Thyroid gland (tissue), 4 donors: ENCODE measurements at regions not wholly inside any gene's neighbourhood (a gene's known extent, or its start where the extent isn't known, plus 50 kb on each side); places are given as distances from the start of the nearest gene placed in this dataset.

Source experiments
- DNase-seq, 2 donors: peaks; one replicate each; pipeline ENCODE4 v3.0.0-alpha.2; 2019
- H3K27ac ChIP-seq, 3 donors: fragments of 200-600 bp; sonication (generic); 1 replicate in 2 of 3; 2 replicates in 1 of 3; pipeline ENCODE4 v1.5.1; 2016 to 2019; ENCODE audit warnings: mild to moderate bottlenecking in 1 of 3, moderate library complexity in 1 of 3
- H3K27me3 ChIP-seq: fragments of 200-600 bp; sonication (generic); one replicate; pipeline ENCODE4 v1.5.1; 2019
- H3K36me3 ChIP-seq, 2 donors: fragments of 200-600 bp; sonication (generic); one replicate each; pipeline ENCODE4 v1.5.1; 2016 to 2019
- H3K4me1 ChIP-seq, 2 donors: fragments of 200-600 bp; sonication (generic); one replicate each; pipeline ENCODE4 v1.5.1; 2017 to 2019
- H3K4me3 ChIP-seq, 3 donors: fragments of 200-600 bp; sonication (generic); replicated peaks in 1 of 3; 1 replicate in 2 of 3; 2 replicates in 1 of 3; pipeline ENCODE4 v1.5.1; 2016; ENCODE audit warnings: mild to moderate bottlenecking in 1 of 3
- H3K9me3 ChIP-seq: fragments of 200-600 bp; sonication (generic); one replicate; pipeline ENCODE4 v1.5.1; 2017
- CTCF ChIP-seq, 6 experiments: fragments of 200-600 bp in 3 of 6; fragments of 450-650 bp in 3 of 6; sonication (generic) in 3 of 6; IDR thresholded peaks; one replicate each; pipeline ENCODE4 v1.5.1; 2016 to 2019; ENCODE audit warnings: antibody characterized with exemption in 6 of 6, mild to moderate bottlenecking in 2 of 6, inconsistent platforms in 1 of 6, moderate library complexity in 1 of 6
- POLR2A ChIP-seq, 2 donors: fragments of 450-650 bp; IDR thresholded peaks; one replicate each; pipeline ENCODE4 v1.6.1; 2017; ENCODE audit warnings: antibody characterized with exemption in 2 of 2, mild to moderate bottlenecking in 2 of 2, moderate library complexity in 1 of 2
- WGBS, 2 donors: methylation state at CpG; one replicate each; pipeline ENCODE4 v1.1.5; 2017; 5-methylcytosine and 5-hydroxymethylcytosine counted together
- intact Hi-C: fragments of 100-400 bp; cut with DNase I; formaldehyde crosslinking; loops from one replicate; pipeline ENCODE4 v1.15.1; 2023

GRCh38 chr6:164108869-164109769, 694.6 kb downstream of the QKI start:
- no peak for TF ChIP-seq CTCF (IDR thresholded peaks at IDR 0.05)
- TF ChIP-seq POLR2A (IDR thresholded peaks at IDR 0.05): no peak
- H3K27me3 ChIP-seq: no peaks in the 10 kb centered on the region
- H3K36me3 ChIP-seq: no peaks in the 10 kb centered on the region
- H3K4me1 ChIP-seq: no peaks in the 10 kb centered on the region
- peak; percentile 19 to 44 for DNase-seq
- peak overlapping the region in 1 of 3 donors; percentile 22 for H3K27ac ChIP-seq
- intact Hi-C loops: no loop called here
- WGBS, 2 donors: 65 to 72% methylated on average over 19 to 20 of the region's 20 CpGs
- no peaks in the 10 kb centered on the region for H3K9me3 ChIP-seq
- no peak overlapping the region for H3K4me3 ChIP-seq

GRCh38 chr6:164108092-164108491, 693.6 kb downstream of the QKI start:
- H3K4me1 ChIP-seq: no peaks in the 10 kb centered on the region
- H3K36me3 ChIP-seq: no peaks in the 10 kb centered on the region
- intact Hi-C loops: no loop called here
- no peaks in the 10 kb centered on the region for H3K27me3 ChIP-seq
- no peak for DNase-seq
- no peaks in the 10 kb centered on the region for H3K9me3 ChIP-seq
- no peak overlapping the region for H3K27ac ChIP-seq
- H3K4me3 ChIP-seq: no peak overlapping the region
- 58 to 59% methylated on average over 4 of the region's 4 CpGs for WGBS, 2 donors
- TF ChIP-seq CTCF (IDR thresholded peaks at IDR 0.05): no peak

- H3K27ac ChIP-seq: no peak overlapping the region
- 67 to 75% methylated on average over 9 of the region's 9 CpGs for WGBS, 2 donors
- H3K9me3 ChIP-seq: no peaks in the 10 kb centered on the region
- intact Hi-C loops: no loop called here
- H3K27me3 ChIP-seq: no peaks in the 10 kb centered on the region
- no peak for DNase-seq
- no peaks in the 10 kb centered on the region for H3K4me1 ChIP-seq
- TF ChIP-seq POLR2A (IDR thresholded peaks at IDR 0.05) (no peak), CTCF (IDR thresholded peaks at IDR 0.05) (no peak)
- no peak overlapping the region for H3K4me3 ChIP-seq
- no peaks in the 10 kb centered on the region for H3K36me3 ChIP-seq
These were observed 692.9 kb downstream of the QKI start for GRCh38 chr6:164107297-164107995.

GRCh38 chr6:164106345-164106769, 691.8 kb downstream of the QKI start:
- no peaks in the 10 kb centered on the region for H3K4me1 ChIP-seq
- no peak for DNase-seq
- H3K27me3 ChIP-seq: no peaks in the 10 kb centered on the region
- no peaks in the 10 kb centered on the region for H3K36me3 ChIP-seq
- no peaks in the 10 kb centered on the region for H3K9me3 ChIP-seq
- 69 to 83% methylated on average over 9 to 17 of the region's 17 CpGs for WGBS, 2 donors
- intact Hi-C loops: no loop called here
- no peak overlapping the region for H3K27ac ChIP-seq
- no peak for TF ChIP-seq POLR2A (IDR thresholded peaks at IDR 0.05)
- TF ChIP-seq CTCF (IDR thresholded peaks at IDR 0.05): no peak
- no peak overlapping the region for H3K4me3 ChIP-seq

DNA sequence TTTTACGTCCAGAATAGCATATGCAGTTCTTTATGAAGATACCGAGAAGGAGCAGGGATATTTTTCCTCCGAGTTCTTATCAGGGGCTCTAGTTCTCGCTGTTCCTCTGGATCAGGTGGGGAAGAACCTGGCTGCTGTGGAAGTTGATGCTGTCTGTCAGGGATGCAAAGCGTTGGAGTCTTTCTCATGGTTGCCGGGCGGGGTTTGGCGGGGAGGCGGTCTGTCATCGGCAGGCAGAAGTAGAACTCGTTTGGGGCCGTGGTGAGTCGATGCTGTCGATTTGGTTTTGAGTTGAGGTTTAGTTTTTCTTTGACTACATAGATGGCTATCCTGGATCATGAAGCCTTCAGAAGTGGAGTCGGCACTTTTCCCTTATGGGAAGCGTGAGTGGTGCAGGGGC, 691.2 kb downstream of the QKI start:
- Histone ChIP-seq H3K4me1 (no peaks in the 10 kb centered on the region), H3K4me3 (no peak overlapping the region), H3K36me3 (no peaks in the 10 kb centered on the region), H3K27me3 (no peaks in the 10 kb centered on the region), H3K9me3 (no peaks in the 10 kb centered on the region), H3K27ac (no peak overlapping the region)
- TF ChIP-seq POLR2A (IDR thresholded peaks at IDR 0.05) (no peak), CTCF (IDR thresholded peaks at IDR 0.05) (no peak)
- intact Hi-C loops: no loop called here
- no peak for DNase-seq
- 86 to 91% methylated on average over 15 to 16 of the region's 16 CpGs for WGBS, 2 donors
